Stimulated activated CD4-positive, alpha-beta T cell treated with anti-CD3 and anti-CD28 coated beads, Interleukin-2, amount 100 ng/mL, for 4 hours (primary cell): ENCODE measurements at regions not wholly inside any gene's neighbourhood (a gene's known extent, or its start where the extent isn't known, plus 50 kb on each side); places are given as distances from the start of the nearest gene placed in this dataset.

Experiments
- DNase-seq: peaks from one replicate; pipeline ENCODE4 v3.0.0-alpha.2; 2020; ENCODE audit warnings: low read depth

- no peak for DNase-seq
Measured at GRCh38 chr10:131710142-131710861, 190.5 kb upstream of the PPP2R2D start.

- no peak for DNase-seq
Measured at GRCh38 chr10:131722121-131722520, 178.7 kb upstream of the PPP2R2D start.

DNA sequence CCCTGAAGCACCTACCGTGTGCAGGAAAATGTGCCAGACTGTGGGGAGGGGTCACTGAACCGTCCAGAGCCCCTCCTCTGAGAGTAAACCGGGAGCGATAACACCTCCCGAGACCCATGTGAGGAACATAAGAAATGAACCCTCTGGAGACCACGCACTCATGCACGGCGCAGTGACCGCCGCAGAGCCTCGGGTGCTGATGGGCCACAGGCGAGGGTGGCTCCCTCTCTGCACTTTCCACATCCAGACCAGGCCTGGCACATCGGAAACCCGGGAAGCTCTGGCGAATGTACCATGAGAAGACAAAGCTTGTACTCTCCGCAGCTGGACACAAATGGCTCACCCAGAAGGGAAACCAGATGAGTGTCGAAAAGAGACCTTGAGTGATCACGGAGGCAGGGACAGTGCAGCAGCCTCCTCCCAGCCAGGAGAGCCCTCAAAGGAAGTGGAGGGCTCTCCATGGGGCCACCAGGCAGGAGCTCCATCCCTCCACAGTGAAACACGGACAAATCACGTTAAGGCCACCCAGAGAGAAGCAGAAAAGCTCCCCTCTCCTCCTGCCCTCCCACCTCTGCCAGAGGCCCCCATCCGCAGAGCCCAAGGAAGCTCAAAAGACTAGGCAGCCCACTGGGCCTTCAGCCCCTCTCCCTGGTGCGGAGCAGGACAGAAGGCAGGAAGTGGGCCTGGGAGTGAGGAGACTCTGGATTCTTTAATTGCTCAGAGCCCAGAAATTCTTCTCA, 178.1 kb upstream of the PPP2R2D start:
- no peak for DNase-seq

GRCh38 chr10:131723297-131724168, 177.3 kb upstream of the PPP2R2D start:
- DNase-seq, result no peak

GRCh38 chr10:131724169-131724545, 176.7 kb upstream of the PPP2R2D start:
- DNase-seq, result no peak

- DNase-seq, result no peak
Measured at GRCh38 chr10:131724891-131725580, 175.8 kb upstream of the PPP2R2D start.

- DNase-seq, result no peak
Measured at GRCh38 chr10:131725581-131726069, 175.2 kb upstream of the PPP2R2D start.

DNA sequence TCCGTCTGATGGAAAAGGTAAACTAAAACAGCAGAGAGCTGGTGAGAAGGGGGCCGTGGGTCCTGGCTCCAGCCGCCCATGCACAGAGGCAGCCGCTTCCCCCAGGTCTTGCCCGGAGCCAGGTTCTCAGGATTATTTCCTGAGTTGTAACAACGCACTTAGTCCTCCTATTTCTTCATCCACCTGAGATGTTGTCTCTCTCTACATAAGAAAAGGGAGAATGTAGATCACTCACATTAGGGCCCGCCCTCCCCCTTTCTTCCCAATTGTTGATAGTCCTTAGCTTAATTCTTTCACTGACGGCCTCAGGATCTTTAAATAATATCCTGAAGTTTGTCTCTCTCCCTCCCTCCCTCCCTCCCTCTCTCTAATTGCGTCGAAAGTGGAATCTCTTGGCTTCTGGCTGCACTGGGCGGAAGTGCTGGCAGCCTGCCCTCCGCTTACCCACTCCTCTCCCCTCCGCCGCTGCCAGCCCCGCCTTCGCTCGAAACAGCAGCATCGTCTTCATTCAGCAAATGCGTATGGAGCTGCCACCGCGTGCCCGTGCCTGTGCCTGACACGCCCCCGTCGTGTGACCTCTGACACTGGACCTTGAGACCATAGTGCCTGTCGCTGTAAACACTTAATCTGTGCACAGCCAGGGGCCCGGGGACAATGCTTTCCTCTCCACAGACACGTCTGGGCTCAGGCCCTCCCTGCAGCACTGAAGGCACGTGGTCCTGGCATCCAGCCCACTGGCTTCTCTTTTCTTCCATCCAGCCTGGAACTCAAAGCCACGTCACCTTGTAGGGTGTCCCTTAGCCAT, 174.5 kb upstream of the PPP2R2D start:
- no peak for DNase-seq

GRCh38 chr10:131726967-131727366, 173.8 kb upstream of the PPP2R2D start:
- DNase-seq, result no peak

DNA sequence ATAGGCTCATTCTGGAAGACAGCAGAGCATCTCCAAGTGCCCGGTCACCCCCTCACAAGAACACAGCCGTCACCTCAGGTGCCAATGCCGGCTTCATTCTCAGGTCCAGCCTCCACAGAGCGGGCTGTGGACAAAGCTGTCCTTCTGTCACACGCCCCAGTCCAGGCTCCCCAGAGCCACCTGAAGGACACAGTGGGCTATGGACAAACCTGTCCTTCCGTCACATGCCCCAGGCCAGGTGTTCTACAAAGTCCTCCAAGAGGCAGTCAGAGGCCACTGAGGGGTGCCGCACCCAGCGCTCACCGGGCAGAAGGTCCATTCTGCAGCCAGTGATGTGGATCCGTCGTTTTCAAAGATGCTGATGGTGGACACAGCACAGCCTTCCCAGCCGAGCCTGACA, 173.2 kb upstream of the PPP2R2D start:
- DNase-seq, result no peak

GRCh38 chr10:131728286-131729228, 172.3 kb upstream of the PPP2R2D start:
- DNase-seq, result no peak

DNA sequence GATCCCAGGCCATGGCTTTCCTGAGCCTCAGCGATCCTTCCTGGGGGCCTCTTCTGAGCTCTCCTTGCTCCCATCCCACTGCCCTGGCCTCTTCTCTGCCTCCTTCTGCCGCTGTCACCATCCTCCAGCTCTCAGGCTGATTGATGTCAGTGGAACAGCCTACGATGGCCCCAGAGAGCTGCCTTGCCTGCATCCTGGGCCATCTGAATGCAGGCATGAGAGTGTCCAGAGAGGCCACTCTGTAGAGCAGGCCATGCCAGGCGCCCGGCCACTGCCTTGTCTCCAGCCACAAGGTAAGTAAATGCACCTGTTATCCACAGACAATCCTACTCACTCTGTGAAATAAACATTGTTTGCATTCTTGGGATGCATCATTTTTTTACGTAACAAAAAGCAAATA, 171.4 kb upstream of the PPP2R2D start:
- DNase-seq, result no peak

GRCh38 chr10:131729938-131730660, 170.7 kb upstream of the PPP2R2D start:
- DNase-seq, result no peak

DNA sequence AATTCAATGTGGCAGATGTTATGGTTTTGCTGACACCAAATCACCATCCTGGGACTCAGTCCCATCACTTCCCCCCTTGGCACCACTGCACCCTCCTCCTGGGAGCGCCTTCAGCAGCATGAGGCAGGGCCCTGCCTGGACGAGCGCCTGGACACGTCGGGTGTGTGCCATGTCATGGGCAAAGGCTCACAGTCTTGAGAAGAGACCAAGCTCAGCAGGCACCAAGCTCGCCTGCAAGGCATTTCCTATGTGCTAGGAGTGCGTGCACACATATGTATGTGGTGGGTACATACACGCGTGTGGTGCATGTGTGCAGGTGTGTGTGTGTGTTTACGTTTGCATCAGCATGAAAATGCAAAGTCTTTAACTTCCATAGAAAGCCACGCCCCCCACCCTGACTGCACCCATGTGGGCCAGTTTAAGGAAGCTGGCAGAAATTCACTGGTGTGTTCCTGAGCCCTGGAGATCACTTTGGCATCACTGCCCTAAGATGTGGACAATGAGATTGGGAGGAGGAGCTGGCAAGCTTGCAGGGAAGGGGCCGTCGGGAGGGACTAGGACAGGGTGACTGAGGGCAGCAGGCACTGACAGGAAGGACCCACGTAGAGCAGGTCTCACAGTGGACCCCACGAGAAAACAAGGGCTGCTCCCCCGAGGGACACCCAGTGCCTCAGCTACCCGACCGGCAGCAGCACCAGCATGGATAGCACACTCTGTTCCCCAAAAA, 169.9 kb upstream of the PPP2R2D start:
- no peak for DNase-seq

DNA sequence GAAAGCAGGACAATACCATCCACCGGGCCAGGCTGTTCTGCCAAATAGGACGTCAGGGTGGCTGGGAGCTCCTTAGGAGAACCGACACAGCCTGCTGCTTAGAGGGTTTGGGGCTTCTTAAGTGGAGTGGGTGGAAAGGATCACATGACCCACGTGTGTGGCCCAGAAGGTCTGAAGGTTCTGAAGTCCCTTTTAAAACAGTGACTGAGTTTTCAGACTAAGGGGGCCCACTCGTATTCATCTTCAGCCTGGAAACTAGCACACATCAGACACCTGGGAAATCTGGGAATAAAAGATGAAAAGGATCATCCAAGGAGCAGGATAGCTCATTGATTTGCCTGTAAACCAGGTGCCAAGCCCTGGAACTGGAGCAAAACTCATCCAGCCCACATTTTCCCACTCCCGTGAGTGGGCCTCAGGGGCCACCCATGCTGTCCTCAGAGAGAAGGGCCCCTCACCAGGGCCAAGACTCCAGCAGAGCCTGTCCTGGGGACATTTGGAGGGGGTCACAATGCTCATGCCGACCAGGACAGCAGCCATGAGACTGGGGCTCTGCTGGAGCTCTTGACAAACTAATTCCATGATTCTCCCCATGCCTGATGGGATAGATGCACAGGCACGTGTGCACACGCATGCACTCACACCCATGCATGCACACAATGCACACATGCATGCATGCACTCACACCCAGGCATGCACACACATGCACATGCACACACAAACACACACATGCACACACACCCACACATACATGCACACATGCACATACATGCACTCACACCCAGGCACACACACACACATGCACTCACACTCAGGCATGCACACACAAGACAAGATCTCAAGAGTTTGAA, 168.8 kb upstream of the PPP2R2D start:
- DNase-seq, result no peak

DNA sequence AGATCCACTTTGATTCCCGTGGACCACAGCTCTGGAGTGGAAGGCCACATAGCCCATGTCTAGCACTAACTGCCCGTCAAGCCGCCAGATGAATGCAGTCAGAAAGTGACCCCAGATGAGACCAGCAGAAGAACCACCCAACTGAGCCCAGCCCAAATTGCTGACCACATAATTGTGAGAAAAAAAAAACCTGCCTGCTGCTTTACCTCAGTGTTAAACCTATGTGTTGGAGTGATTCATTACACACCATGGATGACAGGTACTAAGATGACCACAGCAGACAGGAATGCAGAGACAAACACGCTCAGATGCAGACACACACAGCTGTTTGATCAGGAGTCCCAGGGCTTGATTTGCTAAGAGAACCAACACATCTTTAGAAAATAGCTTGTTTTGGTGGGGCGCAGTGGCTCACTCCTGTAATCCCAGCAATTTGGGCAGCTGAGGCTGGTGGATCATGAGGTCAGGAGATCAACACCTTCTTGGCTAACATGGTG, 168.1 kb upstream of the PPP2R2D start:
- no peak for DNase-seq

DNA sequence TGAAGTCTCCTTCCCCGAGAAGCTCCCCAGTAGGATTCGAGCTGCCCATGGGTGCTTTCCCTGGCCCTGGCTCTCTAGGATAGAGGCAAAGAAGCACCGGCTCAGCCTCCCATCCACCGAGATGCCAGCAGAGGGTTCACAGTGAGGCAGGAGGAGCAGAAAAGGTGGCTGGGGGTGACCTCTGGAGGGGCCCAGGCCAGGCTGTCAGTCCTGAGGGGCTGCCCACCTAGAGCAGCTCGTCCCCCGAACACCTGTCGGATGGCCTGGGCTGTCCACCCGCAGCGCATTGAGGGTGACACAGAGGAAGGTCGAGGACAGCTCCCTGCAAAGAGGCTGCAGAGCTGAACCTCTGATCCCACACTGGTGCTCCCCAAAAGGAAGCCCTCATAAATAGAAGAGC, 167.2 kb upstream of the PPP2R2D start:
- no peak for DNase-seq
